GM21447 (cell line): ENCODE measurements at regions not wholly inside any gene's neighbourhood (a gene's known extent, or its start where the extent isn't known, plus 50 kb on each side); places are given as distances from the start of the nearest gene placed in this dataset.

Source experiments
- ATAC-seq: cut with Tn5 transposase; IDR thresholded peaks from one replicate; pipeline ENCODE4 v1.9.1; 2021; ENCODE audit not compliant: unreplicated experiment

DNA sequence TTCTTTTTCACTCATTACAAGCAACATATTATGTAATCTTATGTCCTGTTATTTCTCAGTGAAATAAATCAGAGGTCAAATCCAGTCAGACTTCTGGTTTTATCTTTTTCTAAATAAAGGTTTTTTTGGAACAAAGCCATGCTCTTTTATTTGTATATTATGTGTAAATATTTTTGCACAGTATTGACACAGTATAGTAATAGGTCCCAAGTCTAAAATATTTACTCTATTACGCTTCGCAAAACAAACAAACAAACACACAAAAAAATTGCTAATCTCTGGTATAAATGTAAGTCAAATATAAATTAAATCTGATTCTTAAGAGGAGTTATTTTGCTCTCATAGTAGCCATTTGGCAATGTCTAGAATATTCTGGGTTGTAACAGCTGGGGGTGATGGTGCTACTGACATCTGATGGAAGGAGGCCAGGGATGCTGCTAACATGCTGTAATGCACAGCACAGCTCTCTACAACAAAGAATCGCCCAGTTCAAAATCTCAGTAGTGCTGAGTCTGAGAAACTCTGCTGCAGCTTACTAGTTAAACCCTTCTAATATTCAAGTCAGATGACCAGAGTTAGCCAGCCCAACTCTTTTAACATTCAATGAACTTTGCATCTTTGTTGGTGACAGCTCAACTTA is 602.1 kb downstream of the RAB28 start:
- no peak for ATAC-seq

DNA sequence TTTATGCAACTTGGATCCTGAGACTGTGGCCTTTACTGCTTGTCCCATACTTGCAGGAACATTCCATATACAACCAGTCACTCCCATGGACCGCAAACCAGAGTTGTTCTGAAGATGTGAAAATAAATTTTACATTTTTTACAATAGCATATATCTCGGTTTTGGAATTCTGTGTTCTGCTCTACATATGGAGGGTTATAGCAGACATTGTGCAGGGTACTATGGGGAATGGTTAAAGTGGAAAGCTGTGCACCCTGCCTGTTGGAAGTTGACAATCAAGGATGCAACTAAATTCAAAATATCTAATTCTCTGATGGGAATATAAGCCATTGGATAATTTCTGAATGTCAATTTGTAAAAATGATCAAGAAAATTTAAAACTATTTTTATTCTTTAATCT is 603.3 kb downstream of the RAB28 start:
- no peak for ATAC-seq

DNA sequence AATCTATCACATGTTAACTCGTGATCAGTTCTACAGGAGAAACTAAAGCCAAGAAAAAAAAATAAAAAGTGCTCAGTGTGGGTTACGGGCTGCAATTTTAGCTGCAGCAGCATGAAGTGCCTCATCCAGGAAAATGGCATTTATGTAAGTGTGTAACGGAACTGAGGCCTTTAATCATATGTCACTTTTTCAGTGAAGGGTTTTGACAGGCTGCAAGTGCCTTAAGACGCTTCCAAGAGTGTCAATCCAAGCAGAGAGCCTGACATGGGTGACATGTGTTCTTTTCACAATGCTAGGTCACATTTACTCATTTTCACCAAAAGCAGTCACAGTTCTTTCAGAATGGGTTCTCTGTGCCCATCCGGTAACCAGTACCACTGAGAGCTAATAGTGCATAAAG is 604.6 kb downstream of the RAB28 start:
- ATAC-seq, result no peak

DNA sequence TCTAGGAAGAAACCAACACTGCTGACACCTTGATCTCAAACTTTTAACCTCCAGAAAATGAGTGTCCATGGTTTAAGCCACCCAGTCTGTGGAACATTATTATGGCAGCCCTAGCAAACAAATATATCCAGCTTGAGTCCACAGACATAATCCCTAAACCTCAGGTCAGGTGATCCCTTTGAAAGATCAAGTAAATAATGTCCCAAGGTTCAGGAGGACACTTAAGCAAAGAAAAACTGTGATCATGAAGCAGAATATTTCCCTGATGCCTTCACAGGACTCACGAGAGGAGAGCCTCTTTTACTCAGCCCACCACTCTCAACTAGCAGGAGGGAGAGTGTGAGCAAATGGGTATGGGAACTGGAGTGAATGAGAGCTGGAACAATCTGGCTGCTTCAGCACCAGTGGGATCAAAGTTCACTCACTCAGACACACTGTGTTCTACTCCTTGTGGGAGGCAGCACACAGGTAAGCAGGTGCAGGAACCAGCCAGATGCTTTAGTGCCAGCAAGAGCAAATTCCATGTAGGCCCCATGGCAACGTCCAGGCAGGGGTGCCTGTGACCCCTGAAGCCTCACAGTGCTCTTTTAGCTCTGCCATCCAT is 608.4 kb downstream of the RAB28 start:
- no peak for ATAC-seq

DNA sequence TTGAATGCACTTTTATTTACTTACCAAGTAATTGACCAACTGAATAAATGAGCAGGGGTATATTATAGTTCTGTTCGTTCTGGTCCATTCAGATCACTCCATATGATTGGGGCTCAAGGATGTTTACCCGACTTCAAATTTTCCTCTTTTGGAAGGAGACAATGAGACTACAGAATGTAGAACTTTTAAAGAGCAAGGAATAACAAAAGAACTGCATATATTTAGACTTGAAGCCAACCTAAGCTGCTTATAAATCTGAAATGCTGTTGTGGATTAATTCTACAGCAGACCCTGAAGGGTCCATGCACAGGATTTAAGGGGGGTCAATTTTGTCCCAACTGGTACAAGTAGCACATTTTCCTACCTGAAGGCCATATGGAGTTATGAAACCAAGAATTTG is 610.8 kb downstream of the RAB28 start:
- ATAC-seq, result no peak

DNA sequence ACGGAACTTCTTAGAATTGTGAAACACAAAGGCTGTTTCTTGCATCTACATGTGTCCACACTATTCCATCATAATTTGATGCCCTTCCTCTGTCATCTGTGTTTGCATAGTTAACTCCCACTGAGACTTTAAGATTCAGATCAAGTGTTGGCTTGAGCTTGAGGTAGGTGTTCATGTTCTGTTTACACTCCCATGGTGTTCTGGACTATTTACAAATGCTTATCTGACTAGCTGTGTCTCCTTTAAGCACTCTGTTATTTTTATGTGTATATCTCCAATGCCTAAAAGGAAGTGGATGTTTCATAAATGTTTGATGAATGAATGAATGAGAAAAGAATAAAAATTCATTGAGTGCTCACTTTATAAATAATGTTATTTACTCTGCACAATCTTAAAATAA is 622.7 kb downstream of the RAB28 start:
- no peak for ATAC-seq

DNA sequence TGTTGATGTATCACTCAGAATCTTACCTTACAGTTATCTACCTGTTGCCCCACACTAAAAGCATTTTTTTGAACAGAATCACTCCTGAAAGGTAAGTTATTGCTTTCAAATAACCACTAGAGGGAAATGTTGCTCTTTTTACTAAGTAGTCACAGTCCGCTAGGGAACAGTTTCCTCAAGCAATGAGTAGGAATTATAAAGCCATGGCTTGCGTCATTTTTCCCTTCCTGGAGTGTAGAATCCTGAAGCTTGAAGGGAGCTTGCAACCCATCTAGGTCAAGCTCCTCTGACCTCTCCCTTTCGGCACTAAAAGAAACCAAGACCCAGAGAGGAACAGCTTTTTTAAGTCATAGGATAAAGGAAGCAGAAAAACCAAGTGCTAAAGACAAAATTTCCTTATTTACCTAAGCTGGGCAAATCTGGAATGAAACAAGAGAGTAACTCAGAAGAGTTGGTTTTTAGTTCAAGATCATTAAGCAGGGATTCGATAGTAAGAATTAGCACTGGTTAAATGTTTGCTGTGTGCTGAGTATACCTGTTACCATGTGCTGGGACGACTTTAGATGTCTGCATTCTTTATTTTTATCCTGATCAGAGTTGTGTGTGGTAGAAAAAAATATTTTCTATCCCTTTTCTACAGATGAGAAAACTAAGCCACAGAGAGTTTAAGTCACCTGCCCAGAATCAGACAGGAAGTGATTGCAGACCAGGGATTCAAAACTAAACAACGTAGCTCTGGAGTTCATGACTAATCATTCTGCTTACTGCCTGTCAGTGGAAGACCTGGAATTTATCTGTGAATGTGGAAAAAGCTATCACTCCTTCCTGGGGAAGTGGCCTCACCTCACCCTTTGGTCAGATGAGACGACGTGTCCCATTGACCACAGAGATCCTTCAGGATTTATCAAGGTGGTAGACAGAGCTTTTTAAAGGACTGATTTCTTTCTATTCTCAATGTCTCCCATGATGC is 631.5 kb downstream of the RAB28 start:
- ATAC-seq, result no peak

DNA sequence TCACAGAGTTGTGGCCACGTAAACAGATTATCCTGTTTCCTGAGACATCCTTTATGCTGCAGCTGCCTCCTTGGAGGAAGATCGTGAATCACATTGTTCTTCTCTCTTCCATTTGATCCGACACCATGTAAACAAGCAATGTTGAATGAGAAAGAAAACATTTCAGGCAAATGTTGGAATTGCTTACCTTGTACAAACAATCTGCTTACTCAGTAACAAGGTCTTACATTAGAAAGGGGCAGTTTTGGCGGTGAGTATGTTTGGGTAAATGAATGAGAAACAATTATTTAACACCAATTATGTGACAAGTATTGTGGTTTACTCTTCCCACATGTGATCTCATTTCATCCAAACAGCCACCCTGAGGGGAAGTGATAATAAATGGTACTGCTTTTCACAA is 637.8 kb downstream of the RAB28 start:
- no peak for ATAC-seq

DNA sequence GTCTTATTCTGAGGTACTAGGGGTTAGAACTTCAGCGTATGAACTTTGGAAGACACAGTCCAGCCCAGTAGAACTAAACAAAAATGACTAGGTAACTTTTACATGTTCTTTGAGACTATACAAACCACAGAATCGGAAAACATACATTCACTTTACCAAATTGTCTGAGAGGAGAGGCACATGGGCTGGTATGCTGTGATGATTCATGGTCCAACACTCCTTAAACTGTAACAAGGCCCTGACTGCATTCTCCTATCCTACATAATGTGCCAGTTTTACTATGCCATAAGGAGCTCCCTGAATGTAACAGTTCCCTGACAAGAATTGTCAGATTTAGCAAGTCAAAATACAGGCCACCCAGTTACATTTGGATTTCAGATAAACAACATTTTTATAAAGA is 640.0 kb downstream of the RAB28 start:
- ATAC-seq, result no peak

DNA sequence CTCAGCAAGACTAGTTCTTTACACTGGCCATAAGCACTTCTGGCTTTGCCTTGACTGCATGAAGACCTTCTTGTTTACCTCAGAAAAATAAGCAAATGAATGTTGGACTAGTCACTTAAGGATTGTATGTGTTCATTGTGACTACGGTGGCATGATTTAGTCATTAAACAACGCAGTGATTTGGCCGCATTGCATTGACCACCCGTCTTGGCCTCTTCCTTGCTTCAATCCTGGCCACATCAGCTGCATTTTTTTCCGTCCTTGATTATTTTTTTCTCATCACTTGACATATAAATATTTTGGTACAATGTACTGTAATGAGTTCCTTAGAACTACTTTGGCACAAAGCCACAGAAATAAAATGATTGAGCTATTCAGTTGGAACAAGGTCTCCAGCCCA is 656.2 kb downstream of the RAB28 start:
- no peak for ATAC-seq

DNA sequence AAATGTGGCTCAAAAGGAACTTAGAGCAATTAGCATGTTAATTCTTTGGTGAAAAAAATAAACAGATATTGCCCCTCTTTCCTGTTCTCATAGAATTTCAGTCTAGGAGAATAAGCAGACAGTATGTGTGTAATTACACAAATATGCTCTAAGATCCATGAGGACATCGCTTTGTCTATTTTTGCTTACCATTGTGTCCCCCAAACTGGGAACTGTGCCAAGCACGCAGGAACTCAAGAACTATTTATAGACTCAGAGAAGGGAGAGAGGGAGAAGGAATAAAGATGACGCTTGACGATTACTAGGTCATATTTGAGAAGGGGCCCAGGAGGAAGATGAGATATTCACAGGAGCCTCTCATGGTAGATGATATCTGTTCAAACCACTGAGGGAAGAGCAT is 692.6 kb downstream of the RAB28 start:
- no peak for ATAC-seq

DNA sequence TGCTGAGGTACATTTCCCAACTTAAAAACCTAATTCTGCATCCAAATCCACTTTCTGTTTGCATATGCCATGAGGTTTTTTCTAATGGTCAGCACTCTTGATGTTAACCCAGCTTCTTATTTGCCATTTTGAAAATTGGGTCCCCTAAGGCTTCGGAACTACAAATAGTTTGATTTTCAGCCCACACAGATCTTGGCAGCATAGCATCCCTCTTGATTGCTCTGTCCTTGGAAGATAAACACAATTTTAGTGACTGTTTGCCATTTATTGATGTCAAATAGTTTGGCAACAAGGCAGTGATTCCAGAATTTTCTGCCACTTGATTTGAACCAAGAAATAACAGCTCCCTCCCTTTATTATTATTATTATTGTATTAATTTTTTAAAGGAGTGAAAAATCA is 696.9 kb downstream of the RAB28 start:
- ATAC-seq, result no peak

DNA sequence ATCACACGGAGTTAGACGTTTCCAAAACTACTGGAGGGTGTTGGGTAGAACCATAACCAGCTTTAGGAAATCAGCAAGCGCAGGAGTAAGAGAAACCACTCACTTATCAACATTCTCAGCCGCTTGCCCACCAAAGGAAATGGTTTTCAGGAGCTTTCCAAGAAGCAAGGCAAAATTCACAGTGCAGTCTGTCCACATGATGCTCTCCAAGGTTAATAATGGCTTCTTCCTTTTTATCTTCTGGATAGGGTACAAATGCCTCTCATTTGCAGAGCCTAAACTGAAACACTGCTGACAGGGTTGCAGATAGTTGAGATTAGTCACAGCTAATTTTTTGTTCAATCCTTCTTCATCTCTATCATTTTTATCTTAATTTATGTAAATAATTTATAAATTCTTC is 705.4 kb downstream of the RAB28 start:
- no peak for ATAC-seq

DNA sequence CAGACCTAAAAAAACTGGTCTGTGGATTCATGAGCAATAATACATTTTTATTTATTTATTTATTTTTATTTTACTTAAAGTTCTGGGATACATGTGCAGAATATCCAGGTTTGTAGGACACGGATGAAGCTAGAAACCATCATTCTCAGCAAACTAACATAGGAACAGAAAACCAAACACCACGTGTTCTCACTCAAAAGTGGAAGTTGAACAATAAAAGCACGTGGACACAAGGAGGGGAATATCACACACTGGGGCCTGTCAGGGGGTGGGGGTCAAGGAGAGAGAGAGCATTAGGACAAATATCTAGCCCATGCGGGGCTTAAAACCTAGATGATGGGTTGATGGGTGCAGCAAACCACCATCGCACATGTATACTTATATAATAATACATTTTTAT is 705.9 kb downstream of the RAB28 start:
- ATAC-seq, result no peak

DNA sequence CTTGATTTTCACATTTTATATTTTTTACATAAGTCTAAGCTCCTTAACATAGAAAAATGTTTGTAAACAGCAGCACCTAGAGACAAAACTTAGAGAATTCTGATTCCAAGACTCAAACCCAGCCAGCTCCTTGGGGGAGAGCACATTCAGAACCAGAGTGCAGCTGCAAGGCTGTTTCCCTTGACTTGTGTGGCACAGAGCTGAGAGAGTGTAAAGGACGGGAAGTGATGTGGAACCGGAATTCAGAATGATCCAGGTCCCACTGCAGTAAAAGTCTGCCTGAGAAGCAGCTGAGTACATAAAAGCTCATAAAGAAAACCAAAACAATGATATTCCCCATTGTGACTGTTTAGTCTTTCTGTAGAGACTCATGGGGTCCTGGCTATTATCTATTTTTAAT is 713.8 kb downstream of the RAB28 start:
- ATAC-seq, result no peak

DNA sequence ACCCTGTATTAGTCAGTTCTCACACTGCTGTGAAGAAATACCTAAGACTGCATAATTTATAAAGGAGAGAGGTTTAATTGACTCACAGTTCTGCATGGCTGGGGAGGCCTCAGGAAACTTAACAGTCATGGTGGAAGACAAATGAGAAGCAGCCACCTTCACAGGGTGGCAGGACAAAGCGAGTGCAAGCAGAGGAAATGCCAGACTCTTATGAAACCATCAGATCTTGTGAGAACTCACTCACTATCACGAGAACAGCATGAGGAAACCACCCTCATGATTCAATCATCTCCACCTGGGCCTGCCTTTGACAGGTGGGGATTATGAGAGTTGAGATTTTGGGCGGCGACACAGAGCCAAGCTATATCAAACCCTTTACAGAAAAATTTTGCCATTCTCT is 722.4 kb downstream of the RAB28 start:
- ATAC-seq, result no peak

DNA sequence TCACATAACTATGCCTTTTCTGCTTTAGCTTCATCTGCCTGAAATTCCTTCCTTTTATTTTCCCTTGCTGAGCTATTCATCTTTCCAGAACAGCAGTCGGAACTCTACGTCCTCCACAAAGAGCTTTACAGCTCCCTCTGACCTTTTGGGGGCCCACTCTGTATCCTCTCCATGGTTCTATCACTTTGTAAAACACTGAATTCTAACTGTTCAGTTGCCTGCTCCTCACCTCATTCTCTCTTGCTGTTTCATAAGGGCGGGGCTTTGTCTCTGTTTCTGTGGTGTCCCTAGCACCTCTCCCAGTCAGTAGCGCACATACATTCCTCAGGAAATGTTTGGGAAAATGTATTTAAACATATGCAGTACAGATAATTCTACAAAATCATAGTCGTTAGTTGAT is 737.0 kb downstream of the RAB28 start:
- no peak for ATAC-seq

DNA sequence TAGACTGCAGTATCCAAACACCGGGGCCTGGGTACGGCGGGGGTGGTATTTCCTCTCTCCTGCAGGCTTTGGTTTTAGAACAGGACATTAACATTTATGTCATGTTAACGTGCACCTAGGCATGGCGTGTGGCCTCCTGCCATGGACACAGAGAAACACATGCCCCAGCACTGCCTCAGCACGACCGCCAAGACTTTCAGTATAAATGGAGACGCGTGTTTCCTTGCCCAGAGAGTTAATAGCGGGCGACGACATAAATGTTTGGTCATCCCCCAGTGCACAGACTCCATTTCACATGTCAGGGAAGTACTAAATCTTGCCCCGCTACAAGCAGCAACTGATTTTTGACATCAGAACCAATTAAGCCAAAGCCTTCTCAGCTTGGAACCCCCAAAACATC is 737.9 kb downstream of the RAB28 start:
- ATAC-seq, result no peak

DNA sequence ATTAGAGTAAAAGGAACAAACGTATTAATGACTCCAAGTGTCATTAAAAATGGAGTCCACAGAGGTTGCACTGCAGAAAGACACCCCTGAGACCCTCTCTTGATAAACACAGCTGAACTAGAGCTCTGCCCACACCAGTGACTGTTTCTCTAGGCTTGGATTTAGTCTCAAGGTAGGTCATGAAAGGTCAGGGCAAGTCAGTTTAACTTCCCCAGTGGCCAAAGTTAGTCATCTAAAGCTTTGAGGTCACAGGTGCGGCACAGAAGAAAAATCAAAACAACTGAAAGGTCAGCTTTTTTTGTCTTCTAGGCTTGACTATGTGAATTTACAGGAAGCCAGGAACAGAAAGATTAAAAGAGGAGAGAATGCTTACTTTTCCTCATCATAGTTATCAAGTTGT is 749.6 kb downstream of the RAB28 start:
- no peak for ATAC-seq

DNA sequence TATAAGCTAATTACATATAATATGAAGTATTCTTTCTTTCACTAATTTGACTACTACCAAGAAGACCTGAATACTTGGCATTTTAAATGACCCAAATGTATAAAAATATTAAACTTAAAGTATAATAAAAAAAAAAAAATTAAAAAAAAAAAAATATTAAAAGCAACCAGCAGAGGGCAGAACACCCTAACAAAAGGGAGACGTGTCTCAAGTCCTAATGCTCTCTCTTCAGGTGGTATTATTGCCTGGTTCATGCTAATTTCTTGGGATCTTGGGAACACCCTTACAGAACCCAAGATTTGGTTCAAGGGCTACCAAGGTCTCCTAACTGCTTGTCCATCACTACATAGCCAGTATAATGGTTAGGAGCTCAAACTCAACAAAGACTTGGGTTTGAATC is 754.8 kb downstream of the RAB28 start:
- no peak for ATAC-seq

DNA sequence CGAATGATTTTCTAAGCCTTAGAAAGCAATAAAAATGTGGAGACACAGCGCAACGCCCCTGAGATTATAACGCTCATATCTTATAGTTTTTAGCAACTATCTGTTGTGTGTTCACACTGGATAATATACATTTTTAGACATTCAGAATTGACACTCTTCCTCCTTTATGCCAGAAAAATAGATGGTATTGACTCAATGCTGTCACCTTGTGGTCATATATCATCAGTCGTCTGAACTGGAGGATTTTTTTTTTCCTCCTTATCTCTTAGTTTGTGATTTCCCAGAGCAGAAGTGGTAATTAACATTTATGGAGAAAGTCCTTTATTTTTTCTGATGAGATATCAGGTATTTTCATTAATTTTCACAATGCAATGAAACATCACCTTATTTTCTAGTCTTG is 759.6 kb downstream of the RAB28 start:
- no peak for ATAC-seq

DNA sequence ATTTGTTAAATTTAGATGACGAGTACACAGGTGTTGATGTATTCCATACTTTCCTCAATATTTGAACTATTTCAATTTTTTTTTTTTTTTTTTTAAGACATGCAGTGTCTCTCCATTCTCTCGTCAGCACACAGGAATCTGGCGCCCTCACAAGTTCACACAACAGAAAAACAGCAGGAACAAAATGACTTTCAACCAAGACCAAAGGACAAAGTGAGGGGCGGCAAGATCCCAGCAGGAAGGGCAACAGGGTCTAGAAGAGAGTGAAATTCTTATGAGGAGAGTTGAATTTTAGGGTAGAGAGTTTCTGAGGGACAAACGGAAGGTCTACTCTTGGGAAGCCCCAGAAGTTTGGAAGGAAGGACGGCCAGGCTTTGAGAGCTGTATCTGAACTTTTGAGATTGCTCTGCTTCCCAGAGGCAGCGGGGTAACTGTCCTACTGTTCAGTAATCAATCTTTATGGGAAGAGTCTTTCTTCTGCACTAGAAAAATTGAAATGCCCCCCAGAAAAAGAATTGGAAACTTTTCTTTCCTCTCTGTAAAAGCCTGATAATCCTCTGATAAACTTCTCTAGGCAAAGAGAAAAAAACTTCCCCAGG is 760.2 kb downstream of the RAB28 start:
- no peak for ATAC-seq
